HG02623 (cell line): ENCODE measurements at regions not wholly inside any gene's neighbourhood (a gene's known extent, or its start where the extent isn't known, plus 50 kb on each side); places are given as distances from the start of the nearest gene placed in this dataset.
"Not testable (repeated sequence)": the region's sequence is repeated elsewhere in the genome, so short reads cannot be mapped to it uniquely, and the experiment has no call there.

Experiments used
- ATAC-seq: cut with Tn5 transposase; IDR thresholded peaks from one replicate; pipeline ENCODE4 v1.9.1; 2021; ENCODE audit warnings: moderate library complexity; ENCODE audit not compliant: unreplicated experiment

- no peak for ATAC-seq
These were observed 1766.9 kb downstream of the SLITRK1 start for GRCh38 chr13:82115391-82115790.

- no peak for ATAC-seq
These were observed 1755.3 kb upstream of the SPRY2 start for GRCh38 chr13:82096256-82096655.

- no peak for ATAC-seq
These were observed 1751.4 kb upstream of the SPRY2 start for GRCh38 chr13:82092312-82092711.

DNA sequence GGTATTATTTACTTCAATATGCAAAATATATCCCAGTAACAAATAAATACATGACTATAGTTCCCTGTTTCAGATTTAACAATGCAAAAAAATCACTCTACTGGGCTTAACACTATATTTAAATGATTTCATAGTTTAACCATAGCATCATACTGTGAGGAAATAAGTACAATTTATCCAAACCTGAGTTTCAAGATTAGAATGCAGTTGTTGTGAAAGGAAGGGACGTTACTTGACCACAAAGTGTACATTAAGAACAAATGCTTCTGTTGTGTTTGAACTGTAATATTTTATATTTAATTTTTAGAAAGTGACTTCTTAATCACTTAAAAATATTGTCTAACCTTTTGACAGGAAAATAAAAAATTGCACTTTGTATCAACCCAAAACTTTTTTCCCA, 1747.9 kb upstream of the SPRY2 start:
- no peak for ATAC-seq

DNA sequence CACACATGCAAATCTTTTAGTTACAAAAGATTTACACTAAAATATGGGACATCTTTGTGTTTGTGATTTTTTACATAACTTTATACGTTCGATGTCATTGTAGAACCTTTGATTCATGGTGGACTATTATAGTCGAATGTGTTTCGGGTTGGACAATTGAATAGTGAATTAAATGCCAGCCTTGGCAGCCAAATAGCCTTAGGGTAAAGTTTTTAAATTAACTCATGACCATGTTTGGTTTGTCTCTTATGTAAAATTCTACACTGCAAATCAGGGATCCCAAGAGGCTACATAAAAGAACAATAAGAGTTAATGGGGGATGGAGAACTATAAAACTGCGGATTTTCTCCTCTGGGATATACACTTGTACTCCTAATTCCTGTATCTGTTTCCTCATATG, 1735.6 kb upstream of the SPRY2 start:
- ATAC-seq, result no peak

GRCh38 chr13:82070416-82070815, 1729.5 kb upstream of the SPRY2 start:
- no peak for ATAC-seq

DNA sequence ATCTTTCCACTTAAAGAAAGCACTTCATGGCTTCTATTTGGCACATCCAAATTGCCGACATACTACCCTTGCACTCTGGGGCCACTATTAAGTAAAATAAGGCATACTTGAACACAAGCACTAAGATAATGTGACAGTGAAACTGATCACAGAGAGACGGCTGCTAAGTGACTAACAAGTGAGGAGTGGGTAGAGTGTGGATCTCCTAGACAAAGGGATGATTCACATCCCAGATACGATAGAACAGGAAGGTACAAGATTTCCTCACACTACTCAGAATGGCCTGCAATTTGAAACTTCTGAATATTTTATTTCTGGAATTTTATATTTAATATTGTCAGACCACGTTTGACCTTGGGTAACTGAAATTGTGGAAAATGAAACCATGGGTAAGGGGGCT, 1721.8 kb upstream of the SPRY2 start:
- no peak for ATAC-seq

- no peak for ATAC-seq
These were observed 1717.4 kb upstream of the SPRY2 start for GRCh38 chr13:82058364-82058763.

DNA sequence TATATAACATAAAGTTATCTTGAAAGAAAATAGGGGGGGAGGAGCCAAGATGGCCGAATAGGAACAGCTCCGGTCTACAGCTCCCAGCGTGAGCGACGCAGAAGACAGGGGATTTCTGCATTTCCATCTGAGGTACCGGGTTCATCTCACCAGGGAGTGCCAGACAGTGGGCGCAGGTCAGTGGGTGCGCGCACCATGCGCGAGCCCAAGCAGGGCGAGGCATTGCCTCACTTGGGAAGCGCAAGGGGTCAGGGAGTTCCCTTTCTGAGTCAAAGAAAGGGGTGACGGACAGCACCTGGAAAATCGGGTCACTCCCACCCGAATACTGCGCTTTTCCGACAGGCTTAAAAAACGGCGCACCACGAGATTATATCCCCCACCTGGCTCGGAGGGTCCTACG, 1704.4 kb upstream of the SPRY2 start:
- ATAC-seq, result not testable (repeated sequence)

DNA sequence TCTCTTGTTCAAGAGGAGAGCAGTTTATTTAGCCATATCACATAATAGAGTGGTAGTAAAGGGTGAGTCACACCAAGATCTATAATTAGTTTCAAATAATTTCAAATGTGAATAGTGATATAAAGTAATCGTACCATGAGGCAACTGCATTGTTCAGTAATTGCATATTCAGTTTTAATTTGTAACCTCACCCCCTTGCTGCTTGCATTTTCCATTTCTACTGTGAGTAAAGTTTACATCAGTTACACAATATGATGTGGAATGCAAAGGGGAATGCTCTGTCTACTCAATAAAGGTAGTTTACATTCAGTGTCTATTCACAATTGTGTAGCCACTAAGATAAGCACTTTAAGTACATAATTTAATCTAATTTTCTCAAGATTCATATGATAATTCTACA, 1695.7 kb upstream of the SPRY2 start:
- no peak for ATAC-seq

DNA sequence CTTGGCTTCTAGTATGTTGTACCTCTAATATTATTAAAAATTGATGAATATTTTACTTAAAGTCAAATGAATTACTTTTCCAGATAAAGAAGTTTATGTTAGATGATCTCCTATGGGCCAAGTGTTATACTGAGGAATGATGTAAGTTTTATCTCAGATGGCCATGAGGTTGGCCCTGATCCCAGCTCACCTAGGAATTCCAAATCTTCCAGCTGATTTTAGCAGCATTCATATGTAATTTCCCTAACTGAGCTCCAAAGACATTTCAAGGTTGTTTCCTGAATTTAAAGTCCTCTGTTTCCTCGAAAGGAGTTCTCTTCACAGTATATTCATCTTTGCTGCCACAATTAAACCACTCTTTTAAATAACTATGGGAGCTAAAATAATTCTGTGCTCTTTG, 1670.4 kb upstream of the SPRY2 start:
- no peak for ATAC-seq

DNA sequence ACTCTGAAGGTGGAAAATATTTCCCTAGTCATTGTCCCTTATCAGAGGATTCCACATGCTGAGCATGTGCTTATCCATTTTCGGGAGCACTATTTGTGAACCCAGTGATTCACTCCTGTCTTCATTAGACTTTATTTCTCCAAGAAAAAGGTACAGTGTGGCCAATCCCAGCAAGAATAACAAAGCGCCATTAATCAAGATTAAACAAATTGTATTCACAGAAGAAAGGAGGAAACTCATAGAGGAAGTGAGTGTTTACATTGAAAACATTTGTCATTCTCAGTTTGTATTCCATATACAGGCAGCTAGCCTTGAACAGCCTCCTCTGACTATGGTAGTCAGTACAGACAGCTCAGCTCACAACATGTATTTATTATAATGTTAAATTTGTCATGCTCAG, 1669.9 kb upstream of the SPRY2 start:
- no peak for ATAC-seq

DNA sequence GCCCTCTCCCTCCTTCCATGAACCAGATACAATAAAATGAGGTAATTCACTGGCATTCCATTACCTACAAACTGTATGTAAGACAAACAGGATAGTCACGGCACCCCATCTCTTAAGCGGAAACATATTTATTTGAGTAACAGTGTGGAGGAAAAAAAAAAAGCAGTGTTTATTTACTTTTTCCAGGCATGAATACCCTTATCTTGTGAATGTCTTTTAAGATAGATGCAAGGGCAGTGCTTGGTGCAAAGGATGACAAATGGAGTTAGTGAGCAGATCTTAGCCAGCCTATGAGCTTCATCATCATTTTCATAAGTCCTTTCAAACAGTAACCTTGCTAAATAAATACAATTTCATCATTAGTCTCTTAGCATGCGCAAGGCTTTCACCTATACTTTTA, 1661.8 kb upstream of the SPRY2 start:
- ATAC-seq, result no peak

DNA sequence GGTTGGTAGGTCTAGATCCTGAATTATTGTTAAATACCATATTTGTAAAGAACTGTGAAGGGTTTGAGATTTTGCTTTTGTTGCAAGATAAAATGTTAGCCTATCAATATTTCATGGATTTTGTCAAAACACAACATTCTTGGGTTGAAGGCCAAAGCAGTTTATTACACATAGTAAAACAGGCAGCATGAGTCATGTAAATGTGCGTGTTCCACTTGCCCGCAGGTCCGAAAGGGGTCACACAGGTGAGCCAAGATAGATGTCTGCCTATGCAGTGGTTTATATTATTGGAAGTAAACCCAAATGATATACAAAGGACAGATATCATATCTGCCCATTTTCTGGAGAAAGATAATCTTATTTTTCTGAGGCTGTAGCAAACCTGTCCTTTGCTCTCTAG, 1654.4 kb upstream of the SPRY2 start:
- ATAC-seq, result no peak

- ATAC-seq, result no peak
These were observed 1649.7 kb upstream of the SPRY2 start for GRCh38 chr13:81990652-81991051.

DNA sequence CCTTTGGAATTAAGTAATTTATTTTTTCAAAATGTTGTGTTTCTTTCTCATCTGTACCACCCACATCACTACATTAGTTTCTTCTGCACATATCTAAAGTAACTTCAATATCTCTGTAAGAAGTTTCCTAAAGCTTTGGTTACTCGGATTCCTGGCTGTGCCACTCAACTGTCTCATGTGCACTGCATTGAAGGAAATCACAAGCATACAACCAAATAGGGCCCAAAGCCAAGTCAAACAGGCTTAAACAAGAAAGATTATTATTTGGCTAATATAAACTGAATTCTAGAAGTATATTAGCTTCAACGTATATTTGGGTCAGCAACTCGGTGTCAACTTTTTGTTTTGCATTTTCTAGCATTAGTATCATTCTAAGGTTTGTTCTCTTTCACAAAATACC, 1647.6 kb upstream of the SPRY2 start:
- no peak for ATAC-seq

GRCh38 chr13:81987677-81988357, 1646.9 kb upstream of the SPRY2 start:
- ATAC-seq, result no peak

DNA sequence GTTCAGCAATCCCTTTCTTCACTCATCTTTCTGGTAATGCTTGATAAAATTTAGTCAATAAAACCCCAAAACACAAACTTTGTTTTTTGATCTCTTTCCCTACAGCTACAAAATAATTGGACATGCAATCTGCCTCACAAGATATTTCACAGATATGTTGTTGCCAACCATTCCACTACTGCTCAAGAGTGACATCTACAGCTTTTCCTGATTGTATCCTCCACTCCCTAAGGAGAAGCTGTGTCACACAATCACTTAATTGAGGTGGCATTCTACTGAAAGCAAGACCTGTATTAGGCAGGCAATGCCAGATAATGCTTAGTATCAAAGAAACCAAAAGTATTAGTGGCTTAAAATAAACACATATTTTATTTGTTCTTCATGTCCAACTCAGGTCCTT, 1646.2 kb upstream of the SPRY2 start:
- ATAC-seq, result no peak

DNA sequence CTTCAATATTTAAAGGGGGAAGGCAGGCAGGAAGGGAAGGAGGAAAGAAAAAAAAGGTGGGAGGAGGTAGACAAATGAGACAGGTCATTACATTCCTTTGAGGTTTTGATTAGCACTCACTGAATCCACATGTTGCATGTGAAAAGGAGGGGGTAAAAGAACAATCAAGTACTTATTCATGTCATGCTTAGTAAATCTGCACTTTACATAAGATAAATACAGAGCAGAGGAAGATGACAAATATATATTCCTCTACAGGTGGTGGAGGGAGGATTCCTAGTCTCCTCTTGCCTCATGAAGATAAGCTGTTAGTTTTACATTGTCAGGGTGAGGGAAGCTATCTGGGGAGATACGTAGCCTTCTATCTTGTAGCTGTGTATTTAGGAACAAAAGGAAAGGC, 1645.4 kb upstream of the SPRY2 start:
- no peak for ATAC-seq

- peak; percentile 50 for ATAC-seq
These were observed 1616.2 kb upstream of the SPRY2 start for GRCh38 chr13:81957121-81957520.

GRCh38 chr13:81929988-81930387, 1589.1 kb upstream of the SPRY2 start:
- ATAC-seq, result no peak

- ATAC-seq, result no peak
These were observed 1586.4 kb upstream of the SPRY2 start for GRCh38 chr13:81927347-81927746.

- ATAC-seq, result no peak
These were observed 1576.9 kb upstream of the SPRY2 start for GRCh38 chr13:81917810-81918209.
